ENCODE measurements at regions not wholly inside any gene's neighbourhood (a gene's known extent, or its start where the extent isn't known, plus 50 kb on each side); places are given as distances from the start of the nearest gene placed in this dataset.
A peak's percentile ranks its signal among the peaks of the same experiment; 100 is the strongest.
"Not testable (repeated sequence)": the region's sequence is repeated elsewhere in the genome, so short reads cannot be mapped to it uniquely, and the experiment has no call there.

- ATAC-seq, result no peak
- intact Hi-C loops (cut with DNase I), result loop anchor here (5.0 kb wide), 1 partner anchor 44 kb away; no protein-coding TSS in a partner anchor
- DNase-seq (ENCODE audit: missing footprints), result no peak
Observed at GRCh38 chr19:33866696-33867095, 70.0 kb downstream of the KCTD15 start.

GRCh38 chr19:33868076-33868735 is 71.5 kb downstream of the KCTD15 start:
- intact Hi-C loops (cut with DNase I), result loop anchor here (5.0 kb wide), 1 partner anchor 46 kb away; no protein-coding TSS in a partner anchor
- ATAC-seq (no peak), DNase-seq (ENCODE audit: missing footprints) (no peak)

DNA sequence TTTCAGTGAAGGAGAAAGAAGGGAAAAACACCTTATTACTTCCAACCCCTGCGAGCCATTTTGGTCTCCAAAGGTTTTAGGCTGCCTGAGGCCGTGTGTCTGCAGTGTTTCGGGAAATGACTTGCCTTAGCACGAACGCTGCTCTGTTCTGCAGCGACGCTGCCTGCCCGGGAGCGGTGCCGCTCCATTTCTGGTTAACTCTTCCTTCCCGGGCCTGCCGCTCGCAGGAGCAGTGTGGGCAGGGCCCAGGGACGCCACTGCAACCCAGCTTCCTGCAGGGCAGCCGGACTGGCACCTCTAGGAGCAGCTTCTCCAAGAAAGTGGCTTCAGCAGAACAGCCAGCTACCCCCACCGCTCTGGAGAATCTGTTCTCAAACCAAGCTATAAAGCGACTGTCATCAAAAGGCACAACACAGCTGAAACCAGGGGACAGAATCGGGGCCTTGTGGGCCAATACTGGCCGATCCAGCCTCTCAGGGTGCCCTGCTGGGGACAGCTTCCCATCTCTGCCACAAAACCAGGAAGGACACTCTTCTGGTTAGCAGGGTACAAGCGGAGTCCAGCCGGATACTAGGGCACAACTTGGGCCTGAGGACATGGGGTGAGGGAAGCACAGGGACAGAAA is 72.2 kb downstream of the KCTD15 start:
- no peak for DNase-seq (ENCODE audit: missing footprints)
- intact Hi-C loops (cut with DNase I), result loop anchor here (5.0 kb wide), 1 partner anchor 47 kb away; no protein-coding TSS in a partner anchor
- ATAC-seq, result peak; percentile 86

GRCh38 chr19:33870298-33870932 is 73.7 kb downstream of the KCTD15 start:
- intact Hi-C loops (cut with DNase I); DNase-seq (ENCODE audit: missing footprints); ATAC-seq: not testable (repeated sequence)

DNA sequence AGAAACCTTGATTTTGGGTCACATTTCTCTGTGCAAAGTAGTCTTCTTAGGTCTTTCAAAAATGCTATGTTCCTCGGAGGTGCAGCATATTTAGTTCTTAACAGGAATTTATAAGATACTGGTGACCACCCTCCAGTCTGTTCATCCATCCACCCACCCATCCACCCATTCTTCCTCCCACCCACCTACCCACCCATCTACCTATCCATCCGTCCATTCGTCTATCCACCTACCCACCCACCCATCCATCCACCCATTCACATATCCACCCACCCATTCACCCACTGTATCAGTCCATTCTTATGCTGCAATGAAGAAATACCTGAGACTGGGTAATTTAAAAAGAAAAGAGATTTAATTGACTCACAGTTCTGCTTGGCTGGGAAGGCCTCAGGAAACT is 74.9 kb downstream of the KCTD15 start:
- intact Hi-C loops (cut with DNase I), result no loop called here
- no peak for DNase-seq (ENCODE audit: missing footprints)

DNA sequence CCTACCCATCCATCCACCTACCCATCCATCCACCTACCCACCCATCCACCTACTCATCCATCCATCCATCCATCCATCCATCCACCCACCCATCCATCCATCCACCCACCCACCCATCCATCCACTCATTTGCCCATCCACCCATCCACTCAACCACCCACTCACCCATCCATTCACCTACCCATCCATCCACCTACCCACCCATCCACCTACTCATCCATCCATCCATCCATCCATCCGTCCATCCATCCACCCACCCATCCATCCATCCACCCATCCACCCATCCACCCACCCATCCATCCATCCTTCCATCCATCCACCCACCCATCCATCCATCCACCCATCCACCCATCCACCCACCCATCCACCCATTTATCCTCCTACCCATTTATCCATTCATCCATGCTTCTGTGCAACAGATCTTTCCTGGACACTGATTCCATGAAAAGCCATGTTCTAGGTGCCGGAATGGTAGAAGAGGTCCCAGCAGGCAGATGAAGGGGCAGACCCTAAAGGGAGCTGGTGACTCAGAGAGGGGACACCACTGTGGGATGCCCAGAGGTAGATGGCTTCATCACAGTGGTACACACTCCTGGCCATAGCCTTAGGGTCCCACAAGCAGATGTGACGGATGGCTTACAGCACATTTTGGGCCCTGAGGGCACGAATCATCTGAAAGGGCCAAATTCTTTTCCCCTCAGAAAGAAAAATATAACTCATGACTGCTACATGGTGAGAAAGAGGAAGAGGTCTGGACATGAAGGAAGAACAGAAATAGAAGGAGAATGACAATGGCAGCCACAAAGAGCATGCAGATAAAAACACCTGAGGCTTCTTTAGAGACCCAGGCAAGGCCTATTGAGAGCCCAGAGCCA is 76.0 kb downstream of the KCTD15 start:
- ATAC-seq, result no peak
- intact Hi-C loops (cut with DNase I), result no loop called here

More for the DNA sequence above, 74.9 kb downstream of the KCTD15 start:
- ATAC-seq, result no peak

GRCh38 chr19:33875071-33875470 is 78.4 kb downstream of the KCTD15 start:
- intact Hi-C loops (cut with DNase I), result no loop called here
- no peak for ATAC-seq

More for the DNA sequence above, 76.0 kb downstream of the KCTD15 start:
- DNase-seq (ENCODE audit: missing footprints), result no peak

GRCh38 chr19:33876192-33876591 is 79.5 kb downstream of the KCTD15 start:
- intact Hi-C loops (cut with DNase I), result no loop called here
- ATAC-seq (no peak), DNase-seq (ENCODE audit: missing footprints) (no peak)

More at GRCh38 chr19:33875071-33875470, 78.4 kb downstream of the KCTD15 start:
- DNase-seq (ENCODE audit: missing footprints), result no peak

- intact Hi-C loops (cut with DNase I), result no loop called here
- ATAC-seq, result no peak
- no peak for DNase-seq (ENCODE audit: missing footprints)
Observed at GRCh38 chr19:33878030-33878544, 81.4 kb downstream of the KCTD15 start.

DNA sequence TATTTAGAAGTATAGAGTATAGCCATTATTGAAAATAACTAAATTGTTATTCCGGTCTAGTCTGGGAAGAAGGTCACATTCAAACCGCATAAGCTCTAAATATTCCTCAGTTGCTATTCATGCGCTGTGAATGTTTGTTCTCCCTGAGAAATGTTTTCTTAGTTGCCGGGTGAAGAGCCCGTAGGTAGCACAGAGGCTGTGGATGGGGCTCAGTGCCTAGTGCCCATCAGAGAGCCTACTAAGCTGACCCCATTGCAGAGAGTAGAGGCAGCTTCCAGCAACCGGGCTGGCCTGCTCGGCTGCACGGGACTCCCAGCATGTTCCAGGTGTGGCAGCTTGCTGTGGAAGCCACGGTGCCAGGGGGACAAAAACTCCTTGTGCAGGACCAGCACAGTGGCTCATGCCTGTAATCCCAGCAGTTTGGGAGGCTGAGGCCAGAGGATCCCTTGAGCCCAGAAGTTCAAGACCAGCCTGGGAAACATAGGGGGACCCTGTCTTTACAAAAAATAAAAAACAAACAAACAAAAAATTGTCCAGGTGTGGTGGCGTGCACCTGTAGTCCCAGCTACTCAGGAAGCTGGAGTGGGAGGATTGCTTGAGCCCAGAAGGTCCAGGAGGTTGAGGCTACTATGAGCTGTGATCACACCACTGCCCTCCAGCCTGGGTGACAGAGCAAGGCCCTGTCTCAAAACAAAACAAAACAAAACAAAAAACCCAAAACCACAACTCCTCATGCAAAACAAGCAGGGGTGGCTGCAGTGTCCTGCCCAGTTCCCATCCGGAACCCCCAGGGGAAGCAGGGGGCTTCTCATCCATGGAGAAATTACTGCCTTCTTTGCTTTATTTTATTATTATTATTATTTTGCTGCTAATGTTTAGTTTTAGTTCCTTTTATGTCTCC is 82.5 kb downstream of the KCTD15 start:
- DNase-seq (ENCODE audit: missing footprints) (no peak), ATAC-seq (peak; percentile 72)
- intact Hi-C loops (cut with DNase I), result no loop called here

DNA sequence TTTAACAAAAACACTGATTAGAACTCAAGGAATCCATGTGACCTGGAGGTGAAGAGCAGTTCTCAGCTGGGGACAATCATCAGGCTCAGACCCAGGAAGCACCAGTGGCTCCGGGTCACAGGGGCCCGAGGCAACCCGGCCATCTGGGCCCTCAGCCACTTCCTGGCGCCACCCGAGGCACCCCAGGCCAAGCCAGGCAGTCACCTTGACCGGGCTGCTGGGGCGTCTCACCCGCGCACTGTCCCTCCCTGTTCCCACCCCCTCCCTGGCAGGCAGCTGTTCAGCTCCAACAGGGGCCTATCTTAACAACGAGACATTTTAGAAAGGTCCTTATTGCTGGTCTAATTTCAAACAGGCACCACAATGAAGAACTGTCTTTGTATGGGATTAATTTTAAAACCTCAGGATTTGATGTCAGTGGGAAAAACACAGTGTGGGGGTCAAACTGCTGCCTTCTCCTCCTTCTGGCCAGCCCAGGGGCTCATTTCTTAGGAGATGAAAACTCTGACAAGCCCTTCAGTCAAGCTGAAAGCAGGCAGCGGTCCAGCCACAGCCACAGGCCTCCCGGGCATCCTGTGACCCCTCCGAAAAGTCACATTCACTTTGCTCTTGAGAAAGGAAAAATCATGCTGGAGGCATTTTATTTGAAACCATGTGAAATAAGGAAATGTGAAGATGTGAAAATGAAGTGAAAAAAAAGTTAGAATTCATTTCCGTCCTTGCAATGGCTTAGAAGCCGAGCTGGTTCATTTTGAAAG is 83.3 kb downstream of the KCTD15 start:
- DNase-seq (ENCODE audit: missing footprints) (no peak), ATAC-seq (peak; percentile 79)
- intact Hi-C loops (cut with DNase I), result no loop called here

DNA sequence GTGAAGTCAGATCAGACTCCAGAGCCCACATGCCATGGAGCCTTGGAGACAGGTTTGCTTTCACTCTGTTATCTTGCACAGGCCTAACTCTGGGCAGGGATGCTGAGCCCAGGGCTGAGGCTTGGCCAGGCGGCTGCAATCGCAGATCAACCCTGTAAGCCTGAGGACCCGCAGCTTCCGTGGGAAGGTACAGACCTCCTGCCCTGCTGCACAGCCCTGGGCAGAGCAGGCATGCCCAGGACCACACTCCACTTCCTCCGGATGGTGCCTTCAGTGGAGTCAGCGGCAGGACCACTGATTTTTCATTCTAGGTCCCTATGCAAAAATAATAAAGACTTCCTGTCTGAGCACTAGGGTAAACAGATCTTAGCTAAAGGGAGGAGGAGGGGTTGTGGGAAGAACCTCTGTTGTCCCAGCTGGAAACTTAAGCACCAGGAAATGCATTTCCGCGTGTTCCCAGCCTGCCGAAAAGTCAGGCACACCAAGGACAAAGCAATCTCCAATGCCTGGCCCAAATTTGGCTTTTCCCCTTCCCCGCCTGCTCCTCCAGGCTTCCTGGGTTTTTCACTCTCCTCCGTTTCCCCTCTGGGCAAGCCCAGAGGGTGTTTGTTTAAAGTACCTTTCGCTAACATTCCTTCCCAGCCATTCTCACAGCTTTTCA is 87.3 kb downstream of the KCTD15 start:
- intact Hi-C loops (cut with DNase I), result loop anchor here (1.0 kb wide), 2 partner anchors 22 to 88 kb away; partner anchors contain the start of gene KCTD15
- no peak for DNase-seq (ENCODE audit: missing footprints)
- peak; percentile 23 for ATAC-seq

- ATAC-seq (no peak), DNase-seq (ENCODE audit: missing footprints) (no peak)
- intact Hi-C loops (cut with DNase I), result no loop called here
Observed at GRCh38 chr19:33885236-33885635, 88.6 kb downstream of the KCTD15 start.

GRCh38 chr19:33887891-33888290 is 91.2 kb downstream of the KCTD15 start:
- no peak for DNase-seq (ENCODE audit: missing footprints)
- no peak for ATAC-seq
- intact Hi-C loops (cut with DNase I), result no loop called here

DNA sequence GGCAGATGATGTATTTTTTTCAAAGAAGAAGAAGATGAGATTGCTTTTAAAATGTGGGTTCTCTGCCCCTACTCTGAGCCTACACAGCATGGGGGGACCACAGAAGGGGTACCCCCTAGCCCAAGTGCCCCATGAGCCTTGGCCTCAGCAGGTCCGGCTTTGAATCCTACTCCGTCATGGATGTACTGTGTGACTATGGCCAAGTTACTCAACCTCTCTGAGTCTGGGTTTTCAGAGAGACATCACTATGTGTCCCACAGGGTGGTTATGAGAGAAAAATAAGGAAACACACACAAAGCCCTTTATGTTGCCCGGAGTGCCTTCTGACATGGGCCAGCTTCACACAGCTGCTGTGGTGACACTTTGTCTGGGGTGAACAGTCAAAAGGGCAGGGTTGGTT is 92.0 kb downstream of the KCTD15 start:
- ATAC-seq (no peak), DNase-seq (ENCODE audit: missing footprints) (no peak)
- intact Hi-C loops (cut with DNase I), result no loop called here

- ATAC-seq (no peak), DNase-seq (ENCODE audit: missing footprints) (no peak)
- intact Hi-C loops (cut with DNase I), result no loop called here
Observed at GRCh38 chr19:33890569-33890968, 93.9 kb downstream of the KCTD15 start.

DNA sequence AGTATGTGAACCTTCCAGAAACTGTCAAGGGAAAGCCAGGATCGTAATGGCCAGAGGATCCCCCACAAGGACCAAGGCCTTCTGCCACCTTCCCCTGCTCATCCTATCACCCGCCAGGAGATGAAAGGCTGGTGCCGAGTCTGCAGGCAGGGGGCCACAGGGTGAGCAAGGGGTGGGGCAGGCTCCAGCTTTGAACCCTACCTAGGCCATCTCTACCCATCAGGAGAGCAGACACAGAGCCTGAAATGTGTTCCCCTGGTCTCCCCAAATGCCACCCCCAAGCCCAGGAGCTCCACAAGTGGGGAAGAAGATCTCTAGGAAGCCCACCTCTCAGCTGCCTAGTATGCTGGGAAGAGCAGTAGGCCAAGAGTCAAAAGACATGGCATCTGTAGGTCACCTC is 95.1 kb downstream of the KCTD15 start:
- intact Hi-C loops (cut with DNase I), result no loop called here
- no peak for ATAC-seq
- DNase-seq (ENCODE audit: missing footprints), result no peak

All from Right ventricle myocardium inferior (tissue), 1 donor.